ENCODE measurements at regions not wholly inside any gene's neighbourhood (a gene's known extent, or its start where the extent isn't known, plus 50 kb on each side); places are given as distances from the start of the nearest gene placed in this dataset.

- Histone ChIP-seq H3K9ac (ENCODE audit: low read length) (no peak overlapping the region), H3K4me3 (ENCODE audit: low read length) (no peak overlapping the region), H2AFZ (ENCODE audit: low read depth, low read length) (no peak overlapping the region), H3K27me3 (ENCODE audit: low read depth, low read length) (no peaks in the 10 kb centered on the region), H3K4me1 (ENCODE audit: low read length) (no peaks in the 10 kb centered on the region), H3K4me2 (ENCODE audit: low read length) (no peak overlapping the region), H3K79me2 (ENCODE audit: low read length) (no peaks in the 10 kb centered on the region), H3K27ac (ENCODE audit: low read length) (no peak overlapping the region), H4K20me1 (ENCODE audit: insufficient read depth, low read length) (no peaks in the 10 kb centered on the region), H3K9me3 (ENCODE audit: insufficient read depth, low read length) (no peaks in the 10 kb centered on the region), H3K36me3 (replicated peaks; ENCODE audit: low read depth, low read length) (no peaks in the 10 kb centered on the region)
- no peak for TF ChIP-seq EZH2phosphoT487 (IDR thresholded peaks at IDR 0.05; ENCODE audit: low read depth)
- no peak for TF ChIP-seq CTCF (IDR thresholded peaks at IDR 0.05; ENCODE audit: low read depth, low read length)
Observed at GRCh38 chr21:32088471-32088870, 190.4 kb downstream of the MIS18A start.

- TF ChIP-seq EZH2phosphoT487 (IDR thresholded peaks at IDR 0.05; ENCODE audit: low read depth) (no peak), CTCF (IDR thresholded peaks at IDR 0.05; ENCODE audit: low read depth, low read length) (no peak)
- no peak overlapping the region for H3K4me2 ChIP-seq (ENCODE audit: low read length)
- H3K79me2 ChIP-seq (ENCODE audit: low read length) = no peaks in the 10 kb centered on the region
- no peaks in the 10 kb centered on the region for H3K4me1 ChIP-seq (ENCODE audit: low read length)
- no peak overlapping the region for H3K27ac ChIP-seq (ENCODE audit: low read length)
- H2AFZ ChIP-seq (ENCODE audit: low read depth, low read length) = no peak overlapping the region
- no peaks in the 10 kb centered on the region for H3K9me3 ChIP-seq (ENCODE audit: insufficient read depth, low read length)
- H4K20me1 ChIP-seq (ENCODE audit: insufficient read depth, low read length) = no peaks in the 10 kb centered on the region
- H3K9ac ChIP-seq (ENCODE audit: low read length) = no peak overlapping the region
- no peak overlapping the region for H3K4me3 ChIP-seq (ENCODE audit: low read length)
- H3K36me3 ChIP-seq (replicated peaks; ENCODE audit: low read depth, low read length) = no peaks in the 10 kb centered on the region
- H3K27me3 ChIP-seq (ENCODE audit: low read depth, low read length) = no peaks in the 10 kb centered on the region
Observed at GRCh38 chr21:32087447-32087846, 191.4 kb downstream of the MIS18A start.

GRCh38 chr21:32083197-32083596 lies 195.7 kb downstream of the MIS18A start:
- Histone ChIP-seq H3K4me1 (ENCODE audit: low read length) (no peaks in the 10 kb centered on the region), H2AFZ (ENCODE audit: low read depth, low read length) (no peak overlapping the region), H3K27me3 (ENCODE audit: low read depth, low read length) (no peaks in the 10 kb centered on the region), H3K4me2 (ENCODE audit: low read length) (no peak overlapping the region), H3K27ac (ENCODE audit: low read length) (no peak overlapping the region), H3K36me3 (replicated peaks; ENCODE audit: low read depth, low read length) (no peaks in the 10 kb centered on the region), H3K9me3 (ENCODE audit: insufficient read depth, low read length) (no peaks in the 10 kb centered on the region), H3K79me2 (ENCODE audit: low read length) (no peaks in the 10 kb centered on the region), H3K9ac (ENCODE audit: low read length) (no peak overlapping the region), H4K20me1 (ENCODE audit: insufficient read depth, low read length) (no peaks in the 10 kb centered on the region), H3K4me3 (ENCODE audit: low read length) (no peak overlapping the region)
- no peak for TF ChIP-seq CTCF (IDR thresholded peaks at IDR 0.05; ENCODE audit: low read depth, low read length)
- no peak for TF ChIP-seq EZH2phosphoT487 (IDR thresholded peaks at IDR 0.05; ENCODE audit: low read depth)

- Histone ChIP-seq H3K4me2 (ENCODE audit: low read length) (no peak overlapping the region), H3K36me3 (replicated peaks; ENCODE audit: low read depth, low read length) (no peaks in the 10 kb centered on the region), H3K79me2 (ENCODE audit: low read length) (no peaks in the 10 kb centered on the region), H3K9me3 (ENCODE audit: insufficient read depth, low read length) (no peaks in the 10 kb centered on the region), H2AFZ (ENCODE audit: low read depth, low read length) (no peak overlapping the region), H3K27me3 (ENCODE audit: low read depth, low read length) (no peaks in the 10 kb centered on the region), H4K20me1 (ENCODE audit: insufficient read depth, low read length) (no peaks in the 10 kb centered on the region), H3K4me3 (ENCODE audit: low read length) (no peak overlapping the region), H3K4me1 (ENCODE audit: low read length) (no peaks in the 10 kb centered on the region), H3K9ac (ENCODE audit: low read length) (no peak overlapping the region), H3K27ac (ENCODE audit: low read length) (no peak overlapping the region)
- TF ChIP-seq EZH2phosphoT487 (IDR thresholded peaks at IDR 0.05; ENCODE audit: low read depth) = no peak
- no peak for TF ChIP-seq CTCF (IDR thresholded peaks at IDR 0.05; ENCODE audit: low read depth, low read length)
Observed at GRCh38 chr21:32082466-32082865, 196.4 kb downstream of the MIS18A start.

Data from OCI-LY3 (cell line).